Hepatocyte (in vitro differentiated cells): ENCODE measurements at regions not wholly inside any gene's neighbourhood (a gene's known extent, or its start where the extent isn't known, plus 50 kb on each side); places are given as distances from the start of the nearest gene placed in this dataset.

Source experiments
- DNase-seq: peaks from one replicate; pipeline ENCODE4 v3.0.0-alpha.2; 2016; ENCODE audit warnings: low spot score
- H2AFZ ChIP-seq: fragments of 200-600 bp; sonication (generic); 2 replicates; pipeline ENCODE4 v1.6.0; 2016; ENCODE audit warnings: antibody characterized with exemption, mild to moderate bottlenecking
- H3K27ac ChIP-seq: fragments of 200-600 bp; sonication (generic); 2 replicates; pipeline ENCODE4 v1.5.1; 2016; ENCODE audit warnings: mild to moderate bottlenecking
- H3K27me3 ChIP-seq: fragments of 200-600 bp; sonication (generic); 2 replicates; pipeline ENCODE4 v1.6.1; 2016
- H3K36me3 ChIP-seq: fragments of 200-600 bp; sonication (generic); replicated peaks from 2 replicates; pipeline ENCODE4 v1.5.1; 2016; ENCODE audit warnings: low read depth; ENCODE audit not compliant: insufficient read depth
- H3K4me1 ChIP-seq: fragments of 200-600 bp; sonication (generic); 2 replicates; pipeline ENCODE4 v1.5.1; 2016; ENCODE audit warnings: mild to moderate bottlenecking, moderate library complexity; ENCODE audit not compliant: insufficient read depth
- H3K4me2 ChIP-seq: fragments of 200-600 bp; sonication (generic); 2 replicates; pipeline ENCODE4 v1.6.0; 2016
- H3K4me3 ChIP-seq: fragments of 200-600 bp; sonication (generic); 2 replicates; pipeline ENCODE4 v1.5.1; 2016; ENCODE audit warnings: mild to moderate bottlenecking
- H3K79me2 ChIP-seq: fragments of 200-600 bp; sonication (generic); 2 replicates; pipeline ENCODE4 v1.6.0; 2017; ENCODE audit warnings: mild to moderate bottlenecking
- H3K9me2 ChIP-seq: fragments of 200-600 bp; sonication (generic); replicated peaks from 2 replicates; pipeline ENCODE4 v1.6.0; 2017; ENCODE audit warnings: mild to moderate bottlenecking; ENCODE audit not compliant: insufficient read depth
- H3K9me3 ChIP-seq: fragments of 200-600 bp; sonication (generic); 2 replicates; pipeline ENCODE4 v1.5.1; 2016; ENCODE audit warnings: low read depth, mild to moderate bottlenecking
- H4K20me1 ChIP-seq: fragments of 200-600 bp; sonication (generic); 2 replicates; pipeline ENCODE4 v1.6.0; 2016; ENCODE audit warnings: mild to moderate bottlenecking; ENCODE audit not compliant: insufficient read depth, poor library complexity, severe bottlenecking
- CTCF ChIP-seq: fragments of 200-600 bp; sonication (generic); IDR thresholded peaks from 2 replicates; pipeline ENCODE4 v1.5.1; 2016; ENCODE audit warnings: antibody characterized with exemption, mild to moderate bottlenecking; ENCODE audit not compliant: poor library complexity
- EZH2 ChIP-seq: fragments of 200-600 bp; sonication (generic); IDR thresholded peaks from 2 replicates; pipeline ENCODE4 v1.6.1; 2016; ENCODE audit warnings: antibody characterized with exemption, mild to moderate bottlenecking, borderline replicate concordance
- EZH2phosphoT487 ChIP-seq: fragments of 200-600 bp; sonication (generic); IDR thresholded peaks from one replicate; pipeline ENCODE4 v1.6.1; 2018; ENCODE audit warnings: antibody characterized with exemption, mild to moderate bottlenecking, low read depth, moderate library complexity; ENCODE audit not compliant: unreplicated experiment, severe bottlenecking
- whole genome bisulfite sequencing: methylation state at CpG from one replicate; pipeline ENCODE4 v1.1.6; 2016; ENCODE audit warnings: low lambda C conversion rate; ENCODE audit errors: missing lambda C conversion rate; 5-methylcytosine and 5-hydroxymethylcytosine counted together

GRCh38 chr18:56268952-56269351, 369.4 kb downstream of the TXNL1 start:
- Histone ChIP-seq H3K9me2 (no peaks in the 10 kb centered on the region), H3K4me1 (no peaks in the 10 kb centered on the region), H3K27ac (no peak overlapping the region), H2AFZ (no peak overlapping the region), H3K4me2 (no peak overlapping the region), H3K4me3 (no peak overlapping the region), H3K27me3 (no peaks in the 10 kb centered on the region), H3K79me2 (no peaks in the 10 kb centered on the region), H3K36me3 (no peaks in the 10 kb centered on the region), H4K20me1 (no peaks in the 10 kb centered on the region), H3K9me3 (no peaks in the 10 kb centered on the region)
- TF ChIP-seq EZH2phosphoT487 = no peak
- TF ChIP-seq EZH2 = no peak
- TF ChIP-seq CTCF = no peak
- DNase-seq = no peak
- 50% methylated on average over 1 of the region's 1 CpG for WGBS

GRCh38 chr18:56267334-56267733, 371.1 kb downstream of the TXNL1 start:
- H3K36me3 ChIP-seq = no peaks in the 10 kb centered on the region
- no peaks in the 10 kb centered on the region for H3K79me2 ChIP-seq
- H3K27ac ChIP-seq = no peak overlapping the region
- no peaks in the 10 kb centered on the region for H3K9me2 ChIP-seq
- H3K27me3 ChIP-seq = no peaks in the 10 kb centered on the region
- no peak overlapping the region for H2AFZ ChIP-seq
- no peak overlapping the region for H3K4me2 ChIP-seq
- no peak for DNase-seq
- H3K4me3 ChIP-seq = no peak overlapping the region
- H3K4me1 ChIP-seq = no peaks in the 10 kb centered on the region
- 90% methylated on average over 7 of the region's 7 CpGs for WGBS
- H3K9me3 ChIP-seq = no peaks in the 10 kb centered on the region
- TF ChIP-seq EZH2 (no peak), CTCF (no peak), EZH2phosphoT487 (no peak)
- no peaks in the 10 kb centered on the region for H4K20me1 ChIP-seq

GRCh38 chr18:56258178-56258577, 380.2 kb downstream of the TXNL1 start:
- H3K4me1 ChIP-seq = no peaks in the 10 kb centered on the region
- WGBS = 92% methylated on average over 3 of the region's 3 CpGs

More at GRCh38 chr18:56258178-56258577, 380.2 kb downstream of the TXNL1 start:
- Histone ChIP-seq H3K9me2 (no peaks in the 10 kb centered on the region), H3K27me3 (no peaks in the 10 kb centered on the region), H4K20me1 (no peaks in the 10 kb centered on the region), H3K4me2 (no peak overlapping the region), H3K27ac (no peak overlapping the region), H3K79me2 (no peaks in the 10 kb centered on the region), H3K4me3 (no peak overlapping the region), H3K36me3 (no peaks in the 10 kb centered on the region), H2AFZ (no peak overlapping the region), H3K9me3 (no peaks in the 10 kb centered on the region)
- DNase-seq = no peak
- TF ChIP-seq EZH2 (no peak), CTCF (no peak), EZH2phosphoT487 (no peak)
